Panc1 (cell line): ENCODE measurements at regions not wholly inside any gene's neighbourhood (a gene's known extent, or its start where the extent isn't known, plus 50 kb on each side); places are given as distances from the start of the nearest gene placed in this dataset.

Source experiments
- CTCF ChIP-seq: fragments of 450-650 bp; IDR thresholded peaks from 2 replicates; pipeline ENCODE4 v1.5.1; 2017; ENCODE audit warnings: mild to moderate bottlenecking
- POLR2AphosphoS5 ChIP-seq: IDR thresholded peaks from 2 replicates; pipeline ENCODE4 v1.6.1; 2012; ENCODE audit warnings: mild to moderate bottlenecking, low read depth, low read length, moderate library complexity
- REST ChIP-seq, 2 experiments: IDR thresholded peaks; 2 replicates each; pipeline ENCODE4 v1.6.1; 2011 to 2012; ENCODE audit warnings: low read depth in 2 of 2, control low read depth in 1 of 2, low read length in 1 of 2, mild to moderate bottlenecking in 1 of 2, moderate library complexity in 1 of 2; ENCODE audit not compliant: insufficient read depth in 1 of 2

GRCh38 chr5:120873083-120873482, 409.0 kb downstream of the PRR16 start:
- no peak for TF ChIP-seq CTCF
- TF ChIP-seq POLR2AphosphoS5 = no peak
- no peak for TF ChIP-seq REST (IDR thresholded peaks at IDR 0.05; ENCODE audit: insufficient read depth in 1 of 2, low read depth in 2 of 2, low read length in 1 of 2)
